Upper lobe of left lung (tissue), 6 donors: ENCODE measurements at regions not wholly inside any gene's neighbourhood (a gene's known extent, or its start where the extent isn't known, plus 50 kb on each side); places are given as distances from the start of the nearest gene placed in this dataset.

ENCODE experiments used
- ATAC-seq, 2 donors: fragments of 200-7000 bp; cut with Tn5 transposase; one replicate each; pipeline ENCODE4 v1.9.1; 2022; ENCODE audit warnings: mild to moderate bottlenecking in 2 of 2, moderate library complexity in 2 of 2; ENCODE audit not compliant: low FRiP score in 2 of 2
- DNase-seq, 2 donors: peaks; one replicate each; pipeline ENCODE4 v3.0.0-alpha.2; 2019 to 2020
- H3K27ac ChIP-seq, 4 donors: fragments of 200-600 bp; sonication (generic); one replicate each; pipeline ENCODE4 v1.5.1; 2016 to 2019
- H3K27me3 ChIP-seq, 4 donors: fragments of 200-600 bp; sonication (generic); one replicate each; pipeline ENCODE4 v1.5.1; 2017 to 2019
- H3K36me3 ChIP-seq, 4 donors: fragments of 200-600 bp; sonication (generic); one replicate each; pipeline ENCODE4 v1.5.1; 2016 to 2019
- H3K4me1 ChIP-seq, 4 donors: fragments of 200-600 bp; sonication (generic); one replicate each; pipeline ENCODE4 v1.5.1; 2018 to 2019
- H3K4me3 ChIP-seq, 4 donors: fragments of 200-600 bp; sonication (generic); one replicate each; pipeline ENCODE4 v1.5.1; 2017 to 2019; ENCODE audit warnings: mild to moderate bottlenecking in 2 of 4, moderate library complexity in 1 of 4
- H3K9me3 ChIP-seq, 4 donors: fragments of 200-600 bp; sonication (generic); one replicate each; pipeline ENCODE4 v1.5.1; 2018 to 2019
- CTCF ChIP-seq, 6 experiments: fragments of 450-650 bp in 4 of 6; fragments of 200-600 bp in 2 of 6; sonication (generic) in 2 of 6; IDR thresholded peaks; one replicate each; pipeline ENCODE4 v1.5.1; 2016 to 2019; ENCODE audit warnings: antibody characterized with exemption in 6 of 6
- EP300 ChIP-seq, 4 donors: sonication (generic); formaldehyde crosslinking; IDR thresholded peaks; one replicate each; pipeline ENCODE4 v1.5.1; 2017; ENCODE audit warnings: antibody characterized with exemption in 4 of 4, control low read depth in 2 of 4
- POLR2A ChIP-seq, 4 donors: fragments of 450-650 bp; IDR thresholded peaks; one replicate each; pipeline ENCODE4 v1.5.1; 2016 to 2017; ENCODE audit warnings: antibody characterized with exemption in 4 of 4, mild to moderate bottlenecking in 2 of 4
- POLR2AphosphoS5 ChIP-seq, 2 donors: sonication (generic); formaldehyde crosslinking; IDR thresholded peaks; one replicate each; pipeline ENCODE4 v1.5.1; 2017; ENCODE audit warnings: antibody characterized with exemption in 2 of 2
- WGBS, 2 donors: methylation state at CpG; one replicate each; pipeline ENCODE4 v1.1.5; 2017 to 2018; 5-methylcytosine and 5-hydroxymethylcytosine counted together
- donor health status: DM: no; HTN: no; CAD: no; lungs with moderate emphysema.
- donor health status: DM: no; HTN: yes; CAD: no; lungs with severe emphysema.

GRCh38 chr2:176978921-176979320 lies 233.7 kb upstream of the HNRNPA3 start:
- DNase-seq (no peak), ATAC-seq (no peak)
- Histone ChIP-seq H3K27me3 (no peaks in the 10 kb centered on the region), H3K4me1 (no peaks in the 10 kb centered on the region), H3K4me3 (no peak overlapping the region), H3K36me3 (no peaks in the 10 kb centered on the region), H3K27ac (no peak overlapping the region), H3K9me3 (no peaks in the 10 kb centered on the region)
- WGBS, 2 donors, result 95 to 99% methylated on average over 2 of the region's 2 CpGs
- no peak for TF ChIP-seq CTCF (IDR thresholded peaks at IDR 0.05)
- no peak for TF ChIP-seq EP300 (IDR thresholded peaks at IDR 0.05)
- no peak for TF ChIP-seq POLR2AphosphoS5 (IDR thresholded peaks at IDR 0.05)
- no peak for TF ChIP-seq POLR2A (IDR thresholded peaks at IDR 0.05)

GRCh38 chr2:176979981-176980710 lies 232.4 kb upstream of the HNRNPA3 start:
- 58 to 61% methylated on average over 2 of the region's 2 CpGs for WGBS, 2 donors
- no peaks in the 10 kb centered on the region for H3K27me3 ChIP-seq
- no peaks in the 10 kb centered on the region for H3K9me3 ChIP-seq
- DNase-seq (no peak), ATAC-seq (no peak)
- no peaks in the 10 kb centered on the region for H3K36me3 ChIP-seq
- H3K4me3 ChIP-seq, result no peak overlapping the region
- H3K4me1 ChIP-seq, result no peaks in the 10 kb centered on the region
- H3K27ac ChIP-seq, result no peak overlapping the region
- no peak for TF ChIP-seq POLR2A (IDR thresholded peaks at IDR 0.05)
- no peak for TF ChIP-seq EP300 (IDR thresholded peaks at IDR 0.05)
- no peak for TF ChIP-seq POLR2AphosphoS5 (IDR thresholded peaks at IDR 0.05)
- TF ChIP-seq CTCF (IDR thresholded peaks at IDR 0.05), result no peak

- Histone ChIP-seq H3K9me3 (no peaks in the 10 kb centered on the region), H3K27ac (no peak overlapping the region), H3K27me3 (no peaks in the 10 kb centered on the region), H3K4me3 (no peak overlapping the region), H3K36me3 (no peaks in the 10 kb centered on the region), H3K4me1 (no peaks in the 10 kb centered on the region)
- ATAC-seq (no peak), DNase-seq (no peak)
- no peak for TF ChIP-seq CTCF (IDR thresholded peaks at IDR 0.05)
- no peak for TF ChIP-seq POLR2A (IDR thresholded peaks at IDR 0.05)
- TF ChIP-seq POLR2AphosphoS5 (IDR thresholded peaks at IDR 0.05), result no peak
- no peak for TF ChIP-seq EP300 (IDR thresholded peaks at IDR 0.05)
- 73 to 79% methylated on average over 4 of the region's 4 CpGs for WGBS, 2 donors
Observed at GRCh38 chr2:176984987-176985386, 227.6 kb upstream of the HNRNPA3 start.

GRCh38 chr2:176985871-176986270 lies 226.7 kb upstream of the HNRNPA3 start:
- Histone ChIP-seq H3K36me3 (no peaks in the 10 kb centered on the region), H3K4me3 (no peak overlapping the region), H3K27ac (no peak overlapping the region), H3K27me3 (no peaks in the 10 kb centered on the region), H3K9me3 (no peaks in the 10 kb centered on the region), H3K4me1 (no peaks in the 10 kb centered on the region)
- ATAC-seq (no peak), DNase-seq (no peak)
- WGBS, 2 donors, result 78 to 87% methylated on average over 2 of the region's 2 CpGs
- TF ChIP-seq EP300 (IDR thresholded peaks at IDR 0.05) (no peak), POLR2A (IDR thresholded peaks at IDR 0.05) (no peak), POLR2AphosphoS5 (IDR thresholded peaks at IDR 0.05) (no peak), CTCF (IDR thresholded peaks at IDR 0.05) (no peak)

GRCh38 chr2:176986487-176986886 lies 226.1 kb upstream of the HNRNPA3 start:
- no peaks in the 10 kb centered on the region for H3K9me3 ChIP-seq
- H3K4me3 ChIP-seq, result no peak overlapping the region
- H3K27ac ChIP-seq, result no peak overlapping the region
- H3K36me3 ChIP-seq, result no peaks in the 10 kb centered on the region
- no peaks in the 10 kb centered on the region for H3K27me3 ChIP-seq
- TF ChIP-seq EP300 (IDR thresholded peaks at IDR 0.05) (no peak), POLR2AphosphoS5 (IDR thresholded peaks at IDR 0.05) (no peak), POLR2A (IDR thresholded peaks at IDR 0.05) (no peak), CTCF (IDR thresholded peaks at IDR 0.05) (no peak)
- no peaks in the 10 kb centered on the region for H3K4me1 ChIP-seq
- 85 to 86% methylated on average over 5 of the region's 5 CpGs for WGBS, 2 donors
- no peak for ATAC-seq
- no peak for DNase-seq
